ENCODE measurements at regions not wholly inside any gene's neighbourhood (a gene's known extent, or its start where the extent isn't known, plus 50 kb on each side); places are given as distances from the start of the nearest gene placed in this dataset.

GRCh38 chr9:72467766-72468738 is 53.4 kb upstream of the TMC1 start:
- TF ChIP-seq CTCF (IDR thresholded peaks at IDR 0.05 in 4 of 5, conservative IDR thresholded peaks at IDR 0.05 in 1 of 5) (no peak), POLR2A (IDR thresholded peaks at IDR 0.05) (no peak)

Measured in gastrocnemius medialis (tissue), 4 donors.